ENCODE measurements at regions not wholly inside any gene's neighbourhood (a gene's known extent, or its start where the extent isn't known, plus 50 kb on each side); places are given as distances from the start of the nearest gene placed in this dataset.

- TF ChIP-seq CTCF (IDR thresholded peaks at IDR 0.05; ENCODE audit: low read depth, low read length) = no peak
- TF ChIP-seq EZH2phosphoT487 (IDR thresholded peaks at IDR 0.05; ENCODE audit: low read depth) = no peak
Measured at GRCh38 chr11:41984023-41984422, 524.6 kb upstream of the LRRC4C start.

Measured in OCI-LY3 (cell line).